ENCODE measurements at regions not wholly inside any gene's neighbourhood (a gene's known extent, or its start where the extent isn't known, plus 50 kb on each side); places are given as distances from the start of the nearest gene placed in this dataset.

DNA sequence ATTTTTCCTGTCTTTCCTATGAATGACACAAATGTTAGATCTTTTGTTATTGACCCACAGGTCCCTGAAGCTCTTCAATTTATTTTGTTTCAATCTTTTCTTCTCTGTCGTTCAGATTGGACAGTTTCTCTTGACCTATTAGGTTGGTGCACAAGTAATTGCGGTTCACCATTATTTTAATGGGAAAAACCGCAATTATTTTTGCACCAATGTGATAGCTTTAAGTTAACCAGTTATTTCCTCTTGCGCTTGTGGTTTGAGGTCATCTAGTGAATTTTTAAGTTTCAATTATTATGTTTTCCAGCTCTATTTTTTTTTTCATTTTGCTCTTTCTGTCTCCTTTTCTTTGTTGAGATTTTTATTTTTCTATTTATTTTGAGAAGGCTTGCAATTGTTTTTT, 399.2 kb downstream of the INHBA start:
- no peaks in the 10 kb centered on the region for H3K27me3 Mint-ChIP-seq

DNA sequence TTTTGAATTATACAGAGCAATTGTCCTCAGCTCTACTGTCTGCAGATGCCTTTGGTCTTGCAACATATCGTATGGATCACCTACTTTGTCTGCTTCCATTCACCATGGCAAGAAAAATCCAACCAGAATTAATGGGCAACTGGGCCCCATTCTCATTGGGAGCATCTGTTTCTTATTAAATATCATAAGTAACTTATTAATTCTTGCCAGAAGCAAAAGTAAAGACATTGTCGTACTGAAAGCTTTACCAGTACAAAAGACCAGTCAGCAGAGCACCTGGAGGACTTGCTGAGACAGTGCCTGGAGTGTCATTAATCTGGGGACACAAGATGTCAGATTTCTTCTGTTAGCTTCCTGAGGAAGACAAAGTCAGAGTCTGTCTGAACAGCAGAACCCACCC, 404.5 kb downstream of the INHBA start:
- H3K9me3 Mint-ChIP-seq = peaks cover 2% of the 10 kb centered on the region
- no peak overlapping the region for H3K4me3 Mint-ChIP-seq
- no peak overlapping the region for H3K27ac Mint-ChIP-seq
- no peaks in the 10 kb centered on the region for H3K27me3 Mint-ChIP-seq
- no peaks in the 10 kb centered on the region for H3K4me1 Mint-ChIP-seq (ENCODE audit: low read depth)
- no peaks in the 10 kb centered on the region for H3K36me3 Mint-ChIP-seq (ENCODE audit: low read depth)
- intact Hi-C loops (cut with micrococcal nuclease) = no loop called here

More for the DNA sequence above, 399.2 kb downstream of the INHBA start:
- H3K9me3 Mint-ChIP-seq = peaks cover 9% of the 10 kb centered on the region
- H3K4me3 Mint-ChIP-seq = no peak overlapping the region
- H3K27ac Mint-ChIP-seq = no peak overlapping the region
- H3K36me3 Mint-ChIP-seq (ENCODE audit: low read depth) = no peaks in the 10 kb centered on the region
- intact Hi-C loops (cut with micrococcal nuclease) = no loop called here
- H3K4me1 Mint-ChIP-seq (ENCODE audit: low read depth) = peaks cover 7% of the 10 kb centered on the region

- Mint-ChIP-seq H3K27ac (no peak overlapping the region), H3K4me3 (no peak overlapping the region), H3K36me3 (ENCODE audit: low read depth) (no peaks in the 10 kb centered on the region), H3K9me3 (no peaks in the 10 kb centered on the region), H3K27me3 (no peaks in the 10 kb centered on the region), H3K4me1 (ENCODE audit: low read depth) (no peaks in the 10 kb centered on the region)
- intact Hi-C loops (cut with micrococcal nuclease) = no loop called here
These were observed 405.7 kb downstream of the INHBA start for GRCh38 chr7:41297166-41297565.

- H3K4me1 Mint-ChIP-seq (ENCODE audit: low read depth) = no peaks in the 10 kb centered on the region
- H3K27me3 Mint-ChIP-seq = no peaks in the 10 kb centered on the region
- H3K4me3 Mint-ChIP-seq = no peak overlapping the region
- H3K36me3 Mint-ChIP-seq (ENCODE audit: low read depth) = no peaks in the 10 kb centered on the region
- intact Hi-C loops (cut with micrococcal nuclease) = no loop called here
- no peaks in the 10 kb centered on the region for H3K9me3 Mint-ChIP-seq
- H3K27ac Mint-ChIP-seq = no peak overlapping the region
These were observed 407.5 kb downstream of the INHBA start for GRCh38 chr7:41295455-41295815.

DNA sequence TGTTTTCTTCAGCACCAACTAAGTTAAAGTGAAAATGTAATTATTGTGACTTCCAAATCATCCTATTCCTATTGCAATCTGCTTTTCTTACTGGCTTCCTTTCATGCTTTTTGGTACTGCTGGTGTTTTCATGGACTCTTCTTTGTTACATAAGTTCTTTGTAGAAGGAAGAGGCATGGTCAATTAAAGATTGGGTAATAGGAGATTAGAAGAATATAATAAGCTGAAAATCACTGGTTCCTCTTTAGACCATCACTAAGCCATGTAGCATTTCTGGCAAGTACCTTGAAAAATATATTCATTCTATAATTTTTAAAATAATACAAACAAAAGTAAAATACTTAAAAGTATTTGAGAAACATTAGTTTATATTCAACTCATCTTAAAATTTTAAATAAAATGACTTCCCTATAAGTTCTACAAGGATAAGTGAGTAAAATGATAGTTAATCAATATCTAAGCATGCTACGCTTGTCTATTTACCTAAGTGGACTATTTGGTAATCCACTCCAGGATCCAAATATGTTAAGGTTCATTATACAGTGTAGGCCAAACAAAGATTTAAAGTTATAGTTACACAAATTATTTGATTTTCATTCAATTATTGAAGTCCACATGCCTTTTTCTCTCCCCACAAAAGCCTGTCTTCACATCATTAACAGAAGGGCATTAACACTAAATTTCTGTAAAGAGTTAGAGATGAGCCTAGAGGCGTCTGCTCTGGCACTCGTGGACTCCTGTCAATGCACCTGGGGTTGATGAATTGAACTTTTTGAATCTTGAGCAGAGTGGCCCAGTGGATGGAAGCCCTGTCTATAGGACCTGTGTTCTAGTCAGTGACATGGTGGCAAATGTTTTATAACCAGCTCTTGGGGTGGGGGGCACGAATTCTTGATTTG, 408.1 kb downstream of the INHBA start:
- no peaks in the 10 kb centered on the region for H3K9me3 Mint-ChIP-seq
- no peaks in the 10 kb centered on the region for H3K27me3 Mint-ChIP-seq
- intact Hi-C loops (cut with micrococcal nuclease) = no loop called here
- no peak overlapping the region for H3K4me3 Mint-ChIP-seq
- no peak overlapping the region for H3K27ac Mint-ChIP-seq
- H3K4me1 Mint-ChIP-seq (ENCODE audit: low read depth) = no peaks in the 10 kb centered on the region
- no peaks in the 10 kb centered on the region for H3K36me3 Mint-ChIP-seq (ENCODE audit: low read depth)

DNA sequence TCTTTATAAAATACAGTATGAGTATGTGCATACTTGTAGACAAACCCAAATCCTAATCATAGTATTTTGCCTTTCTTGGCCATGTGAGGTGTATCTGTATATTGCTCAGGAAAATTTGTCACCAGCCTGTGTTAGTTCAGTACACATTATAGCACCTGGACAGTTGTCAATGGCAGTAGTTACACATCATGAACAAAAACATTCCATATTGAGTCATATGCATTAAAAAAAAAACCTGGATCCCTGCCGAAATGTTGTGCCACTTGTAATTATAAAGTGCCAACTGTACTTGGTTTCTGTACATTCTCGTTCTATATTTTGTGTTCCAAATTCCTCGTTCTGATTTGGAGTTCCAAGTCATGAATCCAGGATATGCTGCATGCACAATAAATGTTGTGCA, 410.4 kb downstream of the INHBA start:
- H3K4me3 Mint-ChIP-seq = no peak overlapping the region
- H3K36me3 Mint-ChIP-seq (ENCODE audit: low read depth) = no peaks in the 10 kb centered on the region
- no peaks in the 10 kb centered on the region for H3K4me1 Mint-ChIP-seq (ENCODE audit: low read depth)
- H3K9me3 Mint-ChIP-seq = no peaks in the 10 kb centered on the region
- H3K27ac Mint-ChIP-seq = no peak overlapping the region
- intact Hi-C loops (cut with micrococcal nuclease) = no loop called here
- H3K27me3 Mint-ChIP-seq = no peaks in the 10 kb centered on the region

DNA sequence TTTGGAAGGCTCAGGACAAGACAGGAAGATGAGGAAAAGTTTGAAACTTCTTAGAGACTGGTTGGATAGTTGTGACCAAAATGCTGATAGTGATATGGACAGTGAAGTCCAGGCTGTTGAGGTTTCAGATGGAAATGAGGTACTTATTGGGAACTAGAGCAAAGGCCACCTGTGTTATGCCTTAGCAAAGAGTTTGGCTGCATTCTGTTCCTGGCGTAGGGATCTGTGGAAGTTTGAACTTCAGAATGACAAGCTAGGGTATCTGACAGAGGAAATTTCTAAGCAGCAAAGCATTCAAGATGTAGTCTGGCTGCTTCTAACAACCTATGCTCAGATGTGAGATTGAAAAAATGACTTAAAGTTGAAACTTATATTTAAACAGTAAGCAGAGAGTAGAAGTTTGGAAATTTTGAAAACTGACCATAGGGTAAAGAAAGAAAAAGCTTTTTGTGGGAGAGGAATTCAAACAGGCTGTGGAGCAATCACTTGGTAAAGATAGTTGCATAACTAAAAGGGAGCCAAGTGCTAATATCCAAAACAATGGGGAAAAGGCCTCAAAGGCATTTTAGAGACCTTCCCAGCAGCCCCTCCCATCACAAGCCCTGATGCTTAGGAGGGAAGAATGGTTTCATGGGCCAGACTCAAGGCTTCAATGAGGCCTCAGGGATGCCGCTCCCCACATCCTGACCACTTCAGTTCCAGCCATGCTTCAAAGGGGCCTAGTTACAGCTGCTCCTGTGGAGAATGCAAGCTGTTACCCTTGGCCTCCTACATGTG, 415.1 kb downstream of the INHBA start:
- intact Hi-C loops (cut with micrococcal nuclease) = no loop called here
- H3K27me3 Mint-ChIP-seq = no peaks in the 10 kb centered on the region
- H3K9me3 Mint-ChIP-seq = no peaks in the 10 kb centered on the region
- no peak overlapping the region for H3K4me3 Mint-ChIP-seq
- no peak overlapping the region for H3K27ac Mint-ChIP-seq
- H3K36me3 Mint-ChIP-seq (ENCODE audit: low read depth) = no peaks in the 10 kb centered on the region
- no peaks in the 10 kb centered on the region for H3K4me1 Mint-ChIP-seq (ENCODE audit: low read depth)

GRCh38 chr7:41280491-41280890, 422.4 kb downstream of the INHBA start:
- Mint-ChIP-seq H3K4me1 (ENCODE audit: low read depth) (peaks cover 10% of the 10 kb centered on the region), H3K27ac (no peak overlapping the region), H3K36me3 (ENCODE audit: low read depth) (no peaks in the 10 kb centered on the region), H3K4me3 (no peak overlapping the region), H3K9me3 (no peaks in the 10 kb centered on the region), H3K27me3 (no peaks in the 10 kb centered on the region)
- intact Hi-C loops (cut with micrococcal nuclease) = no loop called here

DNA sequence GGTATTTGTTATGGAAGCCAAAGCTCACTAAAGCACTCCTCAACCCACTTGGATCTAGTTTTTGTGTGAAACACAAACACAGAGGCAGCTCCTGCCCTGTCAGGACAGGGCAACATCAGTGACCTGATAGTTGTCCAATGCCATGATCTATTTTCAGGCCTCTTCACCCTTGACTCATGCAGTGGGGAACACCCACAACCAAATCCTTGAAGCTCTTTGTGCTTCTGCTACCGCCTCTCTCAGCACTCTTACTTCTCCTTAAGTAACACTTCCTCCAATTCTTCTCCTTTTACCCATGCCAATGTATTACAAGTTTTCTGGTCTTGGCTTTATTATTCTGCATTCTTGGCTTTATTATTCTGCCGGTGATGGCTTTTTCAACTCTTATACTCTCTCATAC, 425.3 kb downstream of the INHBA start:
- H3K4me1 Mint-ChIP-seq (ENCODE audit: low read depth) = peaks cover 10% of the 10 kb centered on the region
- H3K27me3 Mint-ChIP-seq = no peaks in the 10 kb centered on the region
- intact Hi-C loops (cut with micrococcal nuclease) = no loop called here
- H3K27ac Mint-ChIP-seq = no peak overlapping the region
- no peak overlapping the region for H3K4me3 Mint-ChIP-seq
- H3K9me3 Mint-ChIP-seq = no peaks in the 10 kb centered on the region
- no peaks in the 10 kb centered on the region for H3K36me3 Mint-ChIP-seq (ENCODE audit: low read depth)

DNA sequence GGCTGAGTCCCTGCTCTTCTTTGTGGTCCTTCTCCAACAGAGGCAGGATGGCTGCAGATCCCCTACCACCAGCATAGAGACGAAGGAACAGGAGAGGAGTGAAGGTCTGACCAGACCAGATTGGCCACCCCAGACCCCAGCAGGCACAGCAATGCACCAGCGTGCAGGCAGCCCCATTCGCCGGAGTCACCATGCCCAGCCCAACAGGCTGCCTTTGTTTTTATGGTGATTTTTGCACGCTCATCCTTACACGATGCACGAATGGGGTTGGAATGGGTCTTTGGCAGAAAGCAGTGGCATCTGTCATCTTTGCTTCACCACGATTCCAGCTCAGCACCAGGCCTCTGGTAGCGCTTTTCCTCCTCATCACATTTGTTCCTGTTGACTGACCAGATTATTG, 427.6 kb downstream of the INHBA start:
- H3K27ac Mint-ChIP-seq = no peak overlapping the region
- H3K36me3 Mint-ChIP-seq (ENCODE audit: low read depth) = no peaks in the 10 kb centered on the region
- intact Hi-C loops (cut with micrococcal nuclease) = no loop called here
- no peak overlapping the region for H3K4me3 Mint-ChIP-seq
- no peaks in the 10 kb centered on the region for H3K27me3 Mint-ChIP-seq
- H3K4me1 Mint-ChIP-seq (ENCODE audit: low read depth) = peaks cover 10% of the 10 kb centered on the region
- H3K9me3 Mint-ChIP-seq = no peaks in the 10 kb centered on the region

DNA sequence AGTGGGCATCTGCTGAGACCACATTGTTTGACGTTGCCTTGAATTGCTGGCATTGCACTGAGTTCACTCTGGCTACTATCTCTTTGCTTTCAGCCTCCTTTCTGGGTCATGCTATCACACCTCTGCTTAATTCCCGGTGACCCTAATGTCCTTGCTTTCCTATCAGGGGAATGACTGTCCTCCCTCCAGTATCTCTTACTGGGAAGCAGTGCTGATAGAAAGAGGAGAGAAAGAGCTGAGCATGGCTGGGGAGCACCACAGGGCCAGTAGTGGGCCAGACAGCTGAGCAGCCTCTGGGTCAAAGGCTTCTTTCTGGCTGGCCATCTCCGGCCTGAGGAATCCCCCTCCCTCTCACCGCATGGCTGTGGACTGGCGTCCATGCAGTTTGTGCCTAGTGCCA, 428.7 kb downstream of the INHBA start:
- Mint-ChIP-seq H3K9me3 (no peaks in the 10 kb centered on the region), H3K4me1 (ENCODE audit: low read depth) (peaks cover 10% of the 10 kb centered on the region), H3K27ac (no peak overlapping the region), H3K36me3 (ENCODE audit: low read depth) (no peaks in the 10 kb centered on the region), H3K27me3 (no peaks in the 10 kb centered on the region), H3K4me3 (no peak overlapping the region)
- intact Hi-C loops (cut with micrococcal nuclease) = no loop called here

- Mint-ChIP-seq H3K27me3 (no peaks in the 10 kb centered on the region), H3K4me1 (ENCODE audit: low read depth) (peaks cover 4% of the 10 kb centered on the region), H3K27ac (no peak overlapping the region), H3K36me3 (ENCODE audit: low read depth) (no peaks in the 10 kb centered on the region), H3K9me3 (no peaks in the 10 kb centered on the region), H3K4me3 (no peak overlapping the region)
- intact Hi-C loops (cut with micrococcal nuclease) = no loop called here
These were observed 430.2 kb downstream of the INHBA start for GRCh38 chr7:41272664-41273063.

DNA sequence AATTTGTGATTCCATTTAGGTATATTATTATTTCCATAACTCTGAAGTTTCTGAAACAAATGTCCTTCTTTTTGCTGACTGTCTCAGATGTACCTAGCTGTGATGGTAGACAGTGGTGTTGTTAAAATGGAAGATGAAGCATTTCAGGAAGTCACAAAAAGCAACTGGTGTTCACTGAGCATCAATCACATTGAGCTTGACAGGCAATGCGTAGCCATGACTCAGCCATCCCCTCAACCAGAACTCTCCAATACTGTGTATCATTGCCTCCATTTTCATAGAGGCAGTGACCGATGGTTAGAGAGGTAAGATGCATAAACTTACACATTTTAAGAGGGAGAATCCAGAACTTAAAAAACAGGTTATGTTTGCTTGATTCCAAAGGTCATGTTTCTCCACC, 434.0 kb downstream of the INHBA start:
- Mint-ChIP-seq H3K4me3 (no peak overlapping the region), H3K36me3 (ENCODE audit: low read depth) (no peaks in the 10 kb centered on the region), H3K27me3 (no peaks in the 10 kb centered on the region), H3K27ac (no peak overlapping the region), H3K4me1 (ENCODE audit: low read depth) (no peaks in the 10 kb centered on the region), H3K9me3 (no peaks in the 10 kb centered on the region)
- intact Hi-C loops (cut with micrococcal nuclease) = no loop called here

GRCh38 chr7:41261080-41261479, 441.8 kb downstream of the INHBA start:
- H3K4me3 Mint-ChIP-seq = no peak overlapping the region
- H3K27ac Mint-ChIP-seq = no peak overlapping the region
- intact Hi-C loops (cut with micrococcal nuclease) = no loop called here
- peaks cover 1% of the 10 kb centered on the region for H3K27me3 Mint-ChIP-seq
- no peaks in the 10 kb centered on the region for H3K4me1 Mint-ChIP-seq (ENCODE audit: low read depth)
- H3K36me3 Mint-ChIP-seq (ENCODE audit: low read depth) = no peaks in the 10 kb centered on the region
- H3K9me3 Mint-ChIP-seq = peaks cover 12% of the 10 kb centered on the region
